ENCODE measurements at regions not wholly inside any gene's neighbourhood (a gene's known extent, or its start where the extent isn't known, plus 50 kb on each side); places are given as distances from the start of the nearest gene placed in this dataset.

DNA sequence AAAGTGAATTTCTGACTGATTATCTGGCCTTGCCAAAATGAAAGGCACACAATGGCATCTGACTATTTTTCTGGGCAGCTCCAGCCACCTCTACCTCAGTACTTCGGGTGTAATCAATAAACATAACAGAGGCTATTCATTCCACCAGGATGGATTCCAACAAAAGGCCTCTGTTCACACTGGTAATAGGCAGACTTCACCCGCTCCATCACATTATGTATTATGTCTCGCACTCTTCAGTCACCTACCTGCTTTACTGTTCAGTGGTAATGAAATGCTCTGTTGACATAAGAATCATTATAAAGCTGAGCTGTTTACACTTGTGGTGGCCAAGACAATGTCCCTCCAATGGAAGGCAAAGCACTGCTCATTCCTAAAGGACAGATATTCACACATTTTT is 1333.7 kb upstream of the WWC1 start:
- Histone ChIP-seq H3K27ac (ENCODE audit: low read depth in 2 of 2, low read length in 1 of 2) (no peak overlapping the region), H3K27me3 (ENCODE audit: control insufficient read depth in 1 of 2, insufficient read depth in 2 of 2, low read length in 2 of 2) (no peaks in the 10 kb centered on the region), H3K9me3 (ENCODE audit: control insufficient read depth in 2 of 2, insufficient read depth in 1 of 2, low read depth in 1 of 2, low read length in 1 of 2) (no peaks in the 10 kb centered on the region), H3K4me3 (ENCODE audit: low read depth in 1 of 2, low read length in 2 of 2) (no peak overlapping the region), H3K36me3 (ENCODE audit: control insufficient read depth in 2 of 2, insufficient read depth in 2 of 2, low read length in 1 of 2) (no peaks in the 10 kb centered on the region), H3K4me1 (ENCODE audit: control insufficient read depth in 2 of 2, insufficient read depth in 2 of 2, low read length in 1 of 2) (no peaks in the 10 kb centered on the region)
- WGBS, 2 donors, result 72 to 78% methylated on average over 3 of the region's 3 CpGs

DNA sequence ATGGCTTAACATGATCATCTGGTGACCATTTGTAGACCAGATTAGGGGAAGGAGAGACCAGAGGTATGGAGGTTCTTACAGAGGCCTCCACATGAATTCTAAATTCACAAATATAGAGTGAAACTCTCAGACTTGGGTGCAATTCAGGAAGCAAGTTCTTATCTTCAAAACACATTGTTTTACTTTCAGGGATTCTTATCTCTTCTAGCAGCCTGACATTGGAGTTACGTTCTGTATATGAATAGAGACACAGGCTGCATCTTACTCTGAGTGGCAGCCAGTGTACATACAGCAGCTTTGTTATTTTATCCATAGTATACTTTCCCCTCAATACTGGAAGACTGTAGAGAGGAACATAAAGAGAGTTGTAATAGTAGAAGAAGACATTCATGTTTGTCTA is 1331.7 kb upstream of the WWC1 start:
- Histone ChIP-seq H3K27ac (ENCODE audit: low read depth in 2 of 2, low read length in 1 of 2) (no peak overlapping the region), H3K27me3 (ENCODE audit: control insufficient read depth in 1 of 2, insufficient read depth in 2 of 2, low read length in 2 of 2) (no peaks in the 10 kb centered on the region), H3K36me3 (ENCODE audit: control insufficient read depth in 2 of 2, insufficient read depth in 2 of 2, low read length in 1 of 2) (no peaks in the 10 kb centered on the region), H3K4me3 (ENCODE audit: low read depth in 1 of 2, low read length in 2 of 2) (no peak overlapping the region), H3K4me1 (ENCODE audit: control insufficient read depth in 2 of 2, insufficient read depth in 2 of 2, low read length in 1 of 2) (no peaks in the 10 kb centered on the region), H3K9me3 (ENCODE audit: control insufficient read depth in 2 of 2, insufficient read depth in 1 of 2, low read depth in 1 of 2, low read length in 1 of 2) (no peaks in the 10 kb centered on the region)
- whole genome bisulfite sequencing, 2 donors, result 48 to 68% methylated on average over 1 of the region's 1 CpG

DNA sequence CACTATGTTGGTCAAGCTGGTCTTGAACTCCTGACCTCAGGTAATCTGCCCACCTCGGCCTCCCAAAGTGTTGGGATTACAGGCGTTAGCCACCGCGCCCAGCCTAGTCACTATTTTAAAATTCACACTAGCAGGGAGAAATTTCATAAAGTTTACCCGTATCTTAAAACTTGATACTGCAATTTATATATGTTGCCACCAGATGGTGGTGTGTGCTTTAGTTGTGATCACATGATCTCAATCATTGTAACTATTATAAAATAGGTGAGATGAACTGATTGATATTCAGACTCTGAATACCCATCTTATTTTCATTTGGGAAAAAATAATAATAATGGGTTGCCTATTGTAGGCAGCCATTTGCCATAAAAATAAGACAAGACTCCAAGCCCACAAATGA is 1330.4 kb upstream of the WWC1 start:
- Histone ChIP-seq H3K9me3 (ENCODE audit: control insufficient read depth in 2 of 2, insufficient read depth in 1 of 2, low read depth in 1 of 2, low read length in 1 of 2) (no peaks in the 10 kb centered on the region), H3K4me3 (ENCODE audit: low read depth in 1 of 2, low read length in 2 of 2) (no peak overlapping the region), H3K4me1 (ENCODE audit: control insufficient read depth in 2 of 2, insufficient read depth in 2 of 2, low read length in 1 of 2) (no peaks in the 10 kb centered on the region), H3K36me3 (ENCODE audit: control insufficient read depth in 2 of 2, insufficient read depth in 2 of 2, low read length in 1 of 2) (no peaks in the 10 kb centered on the region), H3K27ac (ENCODE audit: low read depth in 2 of 2, low read length in 1 of 2) (no peak overlapping the region), H3K27me3 (ENCODE audit: control insufficient read depth in 1 of 2, insufficient read depth in 2 of 2, low read length in 2 of 2) (no peaks in the 10 kb centered on the region)
- WGBS, 2 donors, result 70 to 88% methylated on average over 5 of the region's 5 CpGs

DNA sequence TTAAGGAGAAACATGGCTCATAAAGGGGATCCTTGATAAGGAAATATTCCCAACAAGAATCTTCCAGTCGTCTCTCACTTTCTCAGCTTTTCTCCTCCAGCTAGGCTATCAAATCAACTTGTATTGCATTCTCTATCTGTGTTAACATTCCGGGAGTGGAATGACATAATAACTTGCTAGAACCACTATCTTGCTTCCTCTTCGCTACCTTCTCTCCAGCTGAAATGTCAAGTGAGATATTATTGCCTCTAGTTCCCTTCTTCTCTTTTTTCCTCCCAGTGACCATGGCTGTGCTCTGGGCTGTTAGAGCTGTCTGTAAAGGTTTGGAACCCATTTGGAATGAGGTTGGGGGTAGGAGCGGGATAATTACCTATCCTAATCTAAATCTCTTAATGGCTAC is 1329.5 kb upstream of the WWC1 start:
- Histone ChIP-seq H3K4me1 (ENCODE audit: control insufficient read depth in 2 of 2, insufficient read depth in 2 of 2, low read length in 1 of 2) (no peaks in the 10 kb centered on the region), H3K36me3 (ENCODE audit: control insufficient read depth in 2 of 2, insufficient read depth in 2 of 2, low read length in 1 of 2) (no peaks in the 10 kb centered on the region), H3K9me3 (ENCODE audit: control insufficient read depth in 2 of 2, insufficient read depth in 1 of 2, low read depth in 1 of 2, low read length in 1 of 2) (no peaks in the 10 kb centered on the region), H3K27me3 (ENCODE audit: control insufficient read depth in 1 of 2, insufficient read depth in 2 of 2, low read length in 2 of 2) (no peaks in the 10 kb centered on the region), H3K27ac (ENCODE audit: low read depth in 2 of 2, low read length in 1 of 2) (no peak overlapping the region), H3K4me3 (ENCODE audit: low read depth in 1 of 2, low read length in 2 of 2) (no peak overlapping the region)
- 69 to 71% methylated on average over 4 of the region's 4 CpGs for WGBS, 2 donors

DNA sequence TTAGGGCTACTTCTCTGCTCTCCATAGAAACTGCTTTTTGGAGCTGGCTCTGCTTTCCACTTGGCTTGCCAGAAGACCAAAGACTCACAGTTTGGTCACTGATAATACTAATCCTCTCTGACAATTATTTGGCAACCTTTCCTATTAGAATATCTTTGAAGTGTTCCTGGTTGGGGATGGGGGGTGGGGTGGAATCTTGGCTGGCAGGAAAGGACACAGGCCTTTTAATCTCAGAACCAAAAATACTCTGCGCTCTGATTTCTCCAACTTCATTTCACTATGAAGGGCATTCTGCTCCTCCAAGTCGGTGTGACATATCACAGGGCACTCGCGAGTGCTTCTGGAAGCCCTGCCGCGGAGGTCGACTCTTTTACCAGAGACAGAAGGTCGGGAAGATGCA is 1329.0 kb upstream of the WWC1 start:
- H3K27ac ChIP-seq (ENCODE audit: low read depth in 2 of 2, low read length in 1 of 2), result no peak overlapping the region
- no peaks in the 10 kb centered on the region for H3K36me3 ChIP-seq (ENCODE audit: control insufficient read depth in 2 of 2, insufficient read depth in 2 of 2, low read length in 1 of 2)
- H3K4me1 ChIP-seq (ENCODE audit: control insufficient read depth in 2 of 2, insufficient read depth in 2 of 2, low read length in 1 of 2), result no peaks in the 10 kb centered on the region
- no peaks in the 10 kb centered on the region for H3K9me3 ChIP-seq (ENCODE audit: control insufficient read depth in 2 of 2, insufficient read depth in 1 of 2, low read depth in 1 of 2, low read length in 1 of 2)
- 27 to 30% methylated on average over 8 of the region's 8 CpGs for WGBS, 2 donors
- no peak overlapping the region for H3K4me3 ChIP-seq (ENCODE audit: low read depth in 1 of 2, low read length in 2 of 2)
- H3K27me3 ChIP-seq (ENCODE audit: control insufficient read depth in 1 of 2, insufficient read depth in 2 of 2, low read length in 2 of 2), result no peaks in the 10 kb centered on the region

DNA sequence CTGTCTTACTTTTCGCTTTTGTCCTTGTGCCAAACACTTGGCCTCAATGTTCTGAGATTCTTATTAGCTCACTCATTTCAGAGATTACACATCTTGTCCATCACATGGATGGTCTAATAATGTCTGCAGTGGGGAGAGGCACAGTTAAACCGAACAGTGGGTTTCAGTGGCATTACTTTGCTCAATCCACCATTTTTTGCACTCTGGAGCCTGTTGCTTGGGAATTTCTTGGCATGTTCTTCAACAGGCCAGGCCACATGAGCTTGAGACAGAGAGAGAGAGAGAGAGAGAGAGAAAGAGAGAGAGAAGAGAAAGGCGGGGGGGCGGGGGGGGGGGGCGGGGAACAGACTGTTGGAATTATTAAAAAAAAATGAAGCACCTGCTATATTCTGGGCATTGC is 1327.8 kb upstream of the WWC1 start:
- Histone ChIP-seq H3K4me3 (ENCODE audit: low read depth in 1 of 2, low read length in 2 of 2) (no peak overlapping the region), H3K27me3 (ENCODE audit: control insufficient read depth in 1 of 2, insufficient read depth in 2 of 2, low read length in 2 of 2) (no peaks in the 10 kb centered on the region), H3K9me3 (ENCODE audit: control insufficient read depth in 2 of 2, insufficient read depth in 1 of 2, low read depth in 1 of 2, low read length in 1 of 2) (no peaks in the 10 kb centered on the region), H3K4me1 (ENCODE audit: control insufficient read depth in 2 of 2, insufficient read depth in 2 of 2, low read length in 1 of 2) (no peaks in the 10 kb centered on the region), H3K36me3 (ENCODE audit: control insufficient read depth in 2 of 2, insufficient read depth in 2 of 2, low read length in 1 of 2) (no peaks in the 10 kb centered on the region), H3K27ac (ENCODE audit: low read depth in 2 of 2, low read length in 1 of 2) (no peak overlapping the region)
- WGBS, 2 donors, result 84 to 93% methylated on average over 5 of the region's 5 CpGs

DNA sequence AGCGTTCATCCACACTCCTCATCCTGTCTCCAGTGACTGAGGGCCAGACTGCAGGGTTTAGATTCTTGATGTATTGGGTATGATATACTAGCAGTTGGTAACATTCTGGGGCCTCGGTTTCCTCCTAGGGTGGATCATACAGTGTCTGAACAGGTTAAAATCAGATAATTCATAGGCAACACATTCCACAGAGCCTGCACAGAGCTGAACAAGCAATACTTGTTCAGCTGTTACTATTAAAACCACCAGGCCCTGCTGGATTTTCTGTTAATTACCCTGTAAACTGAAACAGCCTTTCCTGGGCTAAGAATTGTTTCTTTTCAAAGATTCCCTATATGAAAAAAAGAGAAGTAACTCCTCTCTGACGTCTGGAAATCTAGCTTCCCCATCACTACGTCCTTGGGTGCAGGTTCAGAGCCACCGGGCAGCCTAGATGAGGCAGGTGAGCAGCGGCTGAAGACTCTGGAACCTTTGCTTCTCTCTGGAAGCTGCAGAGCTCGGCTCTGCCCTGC is 1313.5 kb upstream of the WWC1 start:
- peak overlapping the region; percentile 38 to 51 for H3K4me3 ChIP-seq (ENCODE audit: low read depth in 1 of 2, low read length in 2 of 2)

DNA sequence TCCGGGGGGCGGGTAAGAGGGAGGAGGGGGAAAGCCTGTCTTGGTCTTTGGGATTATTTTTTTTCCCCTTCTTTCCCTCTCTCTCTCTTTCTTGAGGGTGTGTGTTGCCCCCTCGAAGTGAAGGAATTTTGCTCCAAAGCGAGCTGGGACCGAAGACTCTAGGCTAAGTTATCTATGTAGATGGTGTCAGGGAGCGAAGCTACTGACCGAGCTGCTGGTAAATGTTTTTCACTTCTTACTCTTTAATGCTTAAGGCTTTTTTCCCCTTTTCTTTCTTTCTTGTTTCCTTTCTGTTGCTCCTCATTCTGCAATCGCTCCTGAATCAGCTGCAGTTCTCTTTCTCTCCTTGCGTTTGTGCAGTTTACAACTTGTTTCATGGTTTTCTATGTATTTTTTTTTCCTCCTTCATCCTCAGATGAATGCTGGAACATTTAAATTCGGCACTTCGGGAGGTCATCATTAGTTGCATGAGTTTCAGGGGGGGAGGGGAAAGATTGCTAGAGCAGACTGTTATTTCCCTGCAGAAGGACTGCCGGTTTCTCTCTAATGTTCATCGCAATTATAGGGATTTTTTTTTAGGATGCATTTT is 1312.0 kb upstream of the WWC1 start:
- peak overlapping the region; percentile 38 to 51 for H3K4me3 ChIP-seq (ENCODE audit: low read depth in 1 of 2, low read length in 2 of 2)
- no peaks in the 10 kb centered on the region for H3K27me3 ChIP-seq (ENCODE audit: control insufficient read depth in 1 of 2, insufficient read depth in 2 of 2, low read length in 2 of 2)
- no peak overlapping the region for H3K27ac ChIP-seq (ENCODE audit: low read depth in 2 of 2, low read length in 1 of 2)
- H3K9me3 ChIP-seq (ENCODE audit: control insufficient read depth in 2 of 2, insufficient read depth in 1 of 2, low read depth in 1 of 2, low read length in 1 of 2), result no peaks in the 10 kb centered on the region
- peaks cover 0 to 8% of the 10 kb centered on the region in 2 donors for H3K4me1 ChIP-seq (ENCODE audit: control insufficient read depth in 2 of 2, insufficient read depth in 2 of 2, low read length in 1 of 2)
- 1 to 4% methylated on average over 11 to 13 of the region's 13 CpGs for WGBS, 2 donors
- H3K36me3 ChIP-seq (ENCODE audit: control insufficient read depth in 2 of 2, insufficient read depth in 2 of 2, low read length in 1 of 2), result no peaks in the 10 kb centered on the region

More for the DNA sequence above, 1313.5 kb upstream of the WWC1 start:
- peak overlapping the region; percentile 22 to 27 for H3K27ac ChIP-seq (ENCODE audit: low read depth in 2 of 2, low read length in 1 of 2)
- peaks cover 0 to 8% of the 10 kb centered on the region in 2 donors for H3K4me1 ChIP-seq (ENCODE audit: control insufficient read depth in 2 of 2, insufficient read depth in 2 of 2, low read length in 1 of 2)
- H3K27me3 ChIP-seq (ENCODE audit: control insufficient read depth in 1 of 2, insufficient read depth in 2 of 2, low read length in 2 of 2), result no peaks in the 10 kb centered on the region
- H3K9me3 ChIP-seq (ENCODE audit: control insufficient read depth in 2 of 2, insufficient read depth in 1 of 2, low read depth in 1 of 2, low read length in 1 of 2), result no peaks in the 10 kb centered on the region
- WGBS, 2 donors, result 41 to 43% methylated on average over 7 of the region's 7 CpGs
- H3K36me3 ChIP-seq (ENCODE audit: control insufficient read depth in 2 of 2, insufficient read depth in 2 of 2, low read length in 1 of 2), result no peaks in the 10 kb centered on the region

DNA sequence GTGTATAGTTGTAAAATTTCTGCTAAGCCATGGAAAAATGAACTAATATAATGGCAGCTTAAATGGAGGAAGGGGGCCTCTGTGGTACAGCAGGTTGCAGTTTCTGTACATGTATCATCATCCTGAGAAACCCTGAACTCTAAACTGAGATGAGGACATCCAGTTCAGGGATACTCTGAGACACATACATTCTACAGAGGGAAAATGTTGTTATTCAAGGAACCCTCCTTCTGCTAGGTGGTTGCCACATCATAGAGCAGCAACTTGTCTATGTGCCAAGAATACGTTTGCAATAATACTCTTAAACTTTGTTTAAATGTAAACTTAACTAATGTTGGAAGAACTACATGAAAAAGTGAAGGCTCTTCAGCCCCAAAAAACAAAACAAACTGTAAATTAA is 1310.8 kb upstream of the WWC1 start:
- Histone ChIP-seq H3K4me3 (ENCODE audit: low read depth in 1 of 2, low read length in 2 of 2) (no peak overlapping the region), H3K9me3 (ENCODE audit: control insufficient read depth in 2 of 2, insufficient read depth in 1 of 2, low read depth in 1 of 2, low read length in 1 of 2) (no peaks in the 10 kb centered on the region), H3K4me1 (ENCODE audit: control insufficient read depth in 2 of 2, insufficient read depth in 2 of 2, low read length in 1 of 2) (peaks cover 0 to 8% of the 10 kb centered on the region in 2 donors), H3K27ac (ENCODE audit: low read depth in 2 of 2, low read length in 1 of 2) (no peak overlapping the region), H3K36me3 (ENCODE audit: control insufficient read depth in 2 of 2, insufficient read depth in 2 of 2, low read length in 1 of 2) (no peaks in the 10 kb centered on the region), H3K27me3 (ENCODE audit: control insufficient read depth in 1 of 2, insufficient read depth in 2 of 2, low read length in 2 of 2) (no peaks in the 10 kb centered on the region)
- 27 to 35% methylated on average over 1 of the region's 1 CpG for WGBS, 2 donors

DNA sequence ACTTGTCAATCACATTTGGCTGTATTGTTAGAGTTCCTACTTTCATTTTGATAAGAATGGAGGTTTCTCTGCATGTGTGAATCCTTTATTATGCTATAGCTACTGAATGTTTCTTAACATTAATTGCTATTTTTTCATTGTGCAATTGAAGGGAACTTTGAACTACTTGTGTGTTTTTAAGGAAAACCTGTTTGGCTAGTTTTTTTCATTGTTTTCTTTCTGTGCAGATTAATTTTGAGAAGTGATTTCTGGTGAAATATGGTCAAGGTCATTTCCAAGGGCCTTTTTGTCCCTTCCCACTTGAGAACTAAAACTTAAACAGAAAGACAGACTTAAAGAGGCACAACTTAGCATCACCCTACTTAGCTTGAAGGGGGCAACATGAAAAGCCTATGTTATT is 1309.2 kb upstream of the WWC1 start:
- Histone ChIP-seq H3K4me3 (ENCODE audit: low read depth in 1 of 2, low read length in 2 of 2) (no peak overlapping the region), H3K36me3 (ENCODE audit: control insufficient read depth in 2 of 2, insufficient read depth in 2 of 2, low read length in 1 of 2) (no peaks in the 10 kb centered on the region), H3K9me3 (ENCODE audit: control insufficient read depth in 2 of 2, insufficient read depth in 1 of 2, low read depth in 1 of 2, low read length in 1 of 2) (no peaks in the 10 kb centered on the region), H3K4me1 (ENCODE audit: control insufficient read depth in 2 of 2, insufficient read depth in 2 of 2, low read length in 1 of 2) (peaks cover 0 to 8% of the 10 kb centered on the region in 2 donors), H3K27me3 (ENCODE audit: control insufficient read depth in 1 of 2, insufficient read depth in 2 of 2, low read length in 2 of 2) (no peaks in the 10 kb centered on the region), H3K27ac (ENCODE audit: low read depth in 2 of 2, low read length in 1 of 2) (no peak overlapping the region)
